ENCODE measurements at regions not wholly inside any gene's neighbourhood (a gene's known extent, or its start where the extent isn't known, plus 50 kb on each side); places are given as distances from the start of the nearest gene placed in this dataset.

DNA sequence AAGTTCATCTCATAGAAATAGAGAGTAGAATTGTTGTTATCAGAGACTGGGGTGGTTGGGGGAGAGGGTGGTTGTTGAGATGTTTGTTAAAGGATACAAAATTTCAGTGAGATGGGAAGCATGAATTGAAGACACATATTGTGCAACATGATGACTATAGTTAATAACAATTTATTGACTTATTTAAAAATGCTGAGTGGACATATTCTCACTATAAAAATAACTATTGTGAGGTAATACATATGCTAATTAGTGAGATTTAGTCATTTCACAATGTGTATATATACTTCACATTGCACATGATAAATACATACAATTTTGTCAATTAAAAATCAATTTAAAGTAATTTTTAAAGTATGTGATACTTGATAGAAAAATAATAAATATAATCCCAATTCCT lies 722.5 kb upstream of the CHD1 start:
- Histone ChIP-seq H3K4me3 (no peak overlapping the region), H3K4me1 (no peaks in the 10 kb centered on the region), H3K27ac (no peak overlapping the region), H3K36me3 (no peaks in the 10 kb centered on the region), H3K27me3 (ENCODE audit: low read depth) (no peaks in the 10 kb centered on the region), H3K9me3 (no peaks in the 10 kb centered on the region)
- DNase-seq (no peak), ATAC-seq (no peak)
- TF ChIP-seq, protein P1, sequence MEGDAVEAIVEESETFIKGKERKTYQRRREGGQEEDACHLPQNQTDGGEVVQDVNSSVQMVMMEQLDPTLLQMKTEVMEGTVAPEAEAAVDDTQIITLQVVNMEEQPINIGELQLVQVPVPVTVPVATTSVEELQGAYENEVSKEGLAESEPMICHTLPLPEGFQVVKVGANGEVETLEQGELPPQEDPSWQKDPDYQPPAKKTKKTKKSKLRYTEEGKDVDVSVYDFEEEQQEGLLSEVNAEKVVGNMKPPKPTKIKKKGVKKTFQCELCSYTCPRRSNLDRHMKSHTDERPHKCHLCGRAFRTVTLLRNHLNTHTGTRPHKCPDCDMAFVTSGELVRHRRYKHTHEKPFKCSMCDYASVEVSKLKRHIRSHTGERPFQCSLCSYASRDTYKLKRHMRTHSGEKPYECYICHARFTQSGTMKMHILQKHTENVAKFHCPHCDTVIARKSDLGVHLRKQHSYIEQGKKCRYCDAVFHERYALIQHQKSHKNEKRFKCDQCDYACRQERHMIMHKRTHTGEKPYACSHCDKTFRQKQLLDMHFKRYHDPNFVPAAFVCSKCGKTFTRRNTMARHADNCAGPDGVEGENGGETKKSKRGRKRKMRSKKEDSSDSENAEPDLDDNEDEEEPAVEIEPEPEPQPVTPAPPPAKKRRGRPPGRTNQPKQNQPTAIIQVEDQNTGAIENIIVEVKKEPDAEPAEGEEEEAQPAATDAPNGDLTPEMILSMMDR (IDR thresholded peaks at IDR 0.05) = no peak
- intact Hi-C loops (cut with DNase I) = no loop called here

DNA sequence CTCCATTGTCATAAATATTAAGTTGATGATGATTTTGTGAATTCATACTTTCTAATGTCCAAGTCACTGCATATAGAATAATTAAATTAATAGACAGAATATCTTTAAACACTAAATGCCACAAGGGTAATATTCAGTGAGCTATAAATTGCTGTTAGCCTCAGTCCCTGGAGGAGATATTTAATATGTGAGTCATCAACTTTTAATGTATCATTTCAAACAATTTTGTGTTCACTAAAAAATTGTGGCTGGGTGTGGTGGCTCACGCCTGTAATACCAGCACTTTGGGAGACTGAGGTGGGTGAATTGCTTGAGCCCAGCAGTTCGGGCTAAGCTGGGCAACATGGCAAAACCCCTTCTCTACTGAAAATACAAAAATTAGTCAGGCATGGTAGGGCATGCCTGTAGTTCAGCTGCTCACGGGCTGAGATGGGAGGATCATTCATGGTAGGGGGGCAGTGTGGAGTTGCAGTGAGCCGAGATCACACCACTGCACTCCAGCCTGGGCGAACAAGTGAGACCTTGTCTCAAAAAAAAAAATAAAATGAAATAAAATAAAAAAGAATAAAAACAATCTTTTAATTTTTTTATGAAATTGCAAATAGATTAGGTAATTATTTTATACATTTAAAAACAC lies 717.3 kb upstream of the CHD1 start:
- no peaks in the 10 kb centered on the region for H3K27me3 ChIP-seq (ENCODE audit: low read depth)
- ATAC-seq (no peak), DNase-seq (no peak)
- no peak overlapping the region for H3K27ac ChIP-seq
- H3K9me3 ChIP-seq = no peaks in the 10 kb centered on the region
- no peaks in the 10 kb centered on the region for H3K36me3 ChIP-seq
- H3K4me3 ChIP-seq = no peak overlapping the region
- intact Hi-C loops (cut with DNase I) = no loop called here
- no peaks in the 10 kb centered on the region for H3K4me1 ChIP-seq
- TF ChIP-seq, protein P1 (IDR thresholded peaks at IDR 0.05) = no peak

DNA sequence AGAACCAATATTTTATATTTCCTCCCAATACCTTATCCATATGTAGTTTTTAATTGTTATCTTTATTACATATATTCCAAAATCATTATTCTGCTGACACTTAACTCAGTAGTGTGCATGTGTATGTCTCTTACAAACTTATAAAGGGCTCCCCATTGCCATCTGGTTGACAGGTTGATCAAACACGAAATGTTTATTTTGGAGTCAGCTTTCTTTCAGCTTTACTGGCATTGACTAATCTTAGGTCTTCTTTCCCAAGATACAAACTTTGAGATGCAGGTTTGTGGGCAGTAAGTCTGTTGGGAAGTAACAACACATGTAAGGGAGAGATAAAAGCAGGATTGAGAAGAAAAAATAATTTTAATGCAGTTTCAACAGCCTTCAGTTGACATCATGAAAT lies 716.0 kb upstream of the CHD1 start:
- Histone ChIP-seq H3K4me3 (no peak overlapping the region), H3K27me3 (ENCODE audit: low read depth) (no peaks in the 10 kb centered on the region), H3K27ac (no peak overlapping the region), H3K4me1 (no peaks in the 10 kb centered on the region), H3K9me3 (no peaks in the 10 kb centered on the region), H3K36me3 (no peaks in the 10 kb centered on the region)
- TF ChIP-seq, protein P1 (IDR thresholded peaks at IDR 0.05) = no peak
- DNase-seq = no peak
- intact Hi-C loops (cut with DNase I) = no loop called here
- no peak for ATAC-seq

DNA sequence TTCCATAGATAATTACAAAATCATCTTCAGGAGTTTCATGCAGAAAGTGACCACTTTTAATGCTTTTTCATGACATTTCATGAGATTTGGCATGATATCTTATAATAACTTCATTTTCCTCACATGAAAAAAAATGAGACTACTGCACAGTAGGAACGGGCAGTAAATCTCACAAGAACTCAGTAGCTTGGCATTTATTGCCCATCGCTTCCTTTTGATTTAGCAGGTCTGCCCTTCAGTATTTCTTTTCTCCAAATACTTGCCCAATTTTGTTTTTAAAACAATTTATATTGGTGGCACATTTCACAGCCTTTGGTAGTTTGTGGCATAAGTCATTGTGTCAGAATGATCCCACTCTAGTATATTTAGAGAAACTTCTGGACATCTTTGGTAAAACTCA lies 711.8 kb upstream of the CHD1 start:
- Histone ChIP-seq H3K27ac (no peak overlapping the region), H3K36me3 (no peaks in the 10 kb centered on the region), H3K4me3 (no peak overlapping the region), H3K4me1 (no peaks in the 10 kb centered on the region), H3K9me3 (no peaks in the 10 kb centered on the region), H3K27me3 (ENCODE audit: low read depth) (no peaks in the 10 kb centered on the region)
- intact Hi-C loops (cut with DNase I) = no loop called here
- DNase-seq (no peak), ATAC-seq (no peak)
- TF ChIP-seq, protein P1 (IDR thresholded peaks at IDR 0.05) = no peak

DNA sequence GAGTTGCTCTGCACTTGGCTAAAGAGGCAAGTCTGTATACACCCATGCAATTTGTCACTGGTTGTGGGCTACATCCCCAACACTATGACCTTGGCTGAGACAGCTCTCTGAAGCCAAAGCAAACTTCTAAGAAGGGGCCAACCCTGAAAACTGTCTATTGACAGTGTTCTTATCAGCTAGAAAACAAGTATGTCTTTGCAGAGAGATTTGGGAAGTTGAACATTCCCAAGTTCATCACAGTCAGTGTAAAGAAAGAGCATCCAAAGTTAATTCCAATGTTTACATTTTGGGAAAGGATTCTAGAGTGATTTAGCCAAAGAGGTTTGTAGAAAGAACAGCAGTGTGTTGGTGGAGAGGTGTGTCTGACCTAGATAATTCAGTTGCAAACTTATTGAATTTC lies 711.1 kb upstream of the CHD1 start:
- TF ChIP-seq, protein P1 (IDR thresholded peaks at IDR 0.05) = no peak
- intact Hi-C loops (cut with DNase I) = no loop called here
- Histone ChIP-seq H3K27me3 (ENCODE audit: low read depth) (no peaks in the 10 kb centered on the region), H3K27ac (no peak overlapping the region), H3K4me1 (no peaks in the 10 kb centered on the region), H3K4me3 (no peak overlapping the region), H3K36me3 (no peaks in the 10 kb centered on the region), H3K9me3 (no peaks in the 10 kb centered on the region)
- DNase-seq (no peak), ATAC-seq (no peak)
